ENCODE measurements at regions not wholly inside any gene's neighbourhood (a gene's known extent, or its start where the extent isn't known, plus 50 kb on each side); places are given as distances from the start of the nearest gene placed in this dataset.

DNA sequence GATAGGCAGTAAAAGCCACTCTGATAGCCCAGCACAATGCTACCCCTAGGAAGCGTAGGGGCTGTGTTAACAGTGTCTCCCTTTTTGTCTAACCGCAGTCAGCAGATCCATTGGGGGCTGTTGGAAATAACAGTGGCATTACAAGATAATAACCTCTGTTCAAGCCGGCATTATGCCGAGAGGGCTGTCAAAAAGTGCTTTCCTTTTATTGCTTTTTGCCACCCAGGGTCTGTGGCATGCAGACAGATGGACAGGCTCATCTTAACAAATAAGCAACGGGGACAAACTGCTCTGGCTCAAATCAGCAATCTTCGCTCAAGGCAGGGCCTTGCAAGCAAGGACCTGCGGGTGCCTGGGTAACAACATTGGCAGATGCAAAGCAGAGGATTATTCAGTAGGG, 123.3 kb downstream of the TLR4 start:
- TF ChIP-seq, protein P1, sequence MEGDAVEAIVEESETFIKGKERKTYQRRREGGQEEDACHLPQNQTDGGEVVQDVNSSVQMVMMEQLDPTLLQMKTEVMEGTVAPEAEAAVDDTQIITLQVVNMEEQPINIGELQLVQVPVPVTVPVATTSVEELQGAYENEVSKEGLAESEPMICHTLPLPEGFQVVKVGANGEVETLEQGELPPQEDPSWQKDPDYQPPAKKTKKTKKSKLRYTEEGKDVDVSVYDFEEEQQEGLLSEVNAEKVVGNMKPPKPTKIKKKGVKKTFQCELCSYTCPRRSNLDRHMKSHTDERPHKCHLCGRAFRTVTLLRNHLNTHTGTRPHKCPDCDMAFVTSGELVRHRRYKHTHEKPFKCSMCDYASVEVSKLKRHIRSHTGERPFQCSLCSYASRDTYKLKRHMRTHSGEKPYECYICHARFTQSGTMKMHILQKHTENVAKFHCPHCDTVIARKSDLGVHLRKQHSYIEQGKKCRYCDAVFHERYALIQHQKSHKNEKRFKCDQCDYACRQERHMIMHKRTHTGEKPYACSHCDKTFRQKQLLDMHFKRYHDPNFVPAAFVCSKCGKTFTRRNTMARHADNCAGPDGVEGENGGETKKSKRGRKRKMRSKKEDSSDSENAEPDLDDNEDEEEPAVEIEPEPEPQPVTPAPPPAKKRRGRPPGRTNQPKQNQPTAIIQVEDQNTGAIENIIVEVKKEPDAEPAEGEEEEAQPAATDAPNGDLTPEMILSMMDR (IDR thresholded peaks at IDR 0.05; ENCODE audit: insufficient read depth, low read depth, low read length) = no peak
- TF ChIP-seq EZH2 (IDR thresholded peaks at IDR 0.05; ENCODE audit: insufficient read depth, low read length) = no peak

Data from astrocyte (in vitro differentiated cells and primary cell).